Loucy (cell line): ENCODE measurements at regions not wholly inside any gene's neighbourhood (a gene's known extent, or its start where the extent isn't known, plus 50 kb on each side); places are given as distances from the start of the nearest gene placed in this dataset.

Source experiments
- EZH2phosphoT487 ChIP-seq: fragments of 200-600 bp; IDR thresholded peaks from 2 replicates; pipeline ENCODE4 v1.6.1; 2018; ENCODE audit warnings: antibody characterized with exemption, mild to moderate bottlenecking, moderate library complexity, borderline replicate concordance
- TF ChIP-seq, protein P1 (sequence below): fragments of 200-600 bp; sonication (generic); conservative IDR thresholded peaks from 2 replicates; pipeline ENCODE4 v1.5.1; 2014; ENCODE audit warnings: mild to moderate bottlenecking, antibody characterized with exemption, low read length

DNA sequence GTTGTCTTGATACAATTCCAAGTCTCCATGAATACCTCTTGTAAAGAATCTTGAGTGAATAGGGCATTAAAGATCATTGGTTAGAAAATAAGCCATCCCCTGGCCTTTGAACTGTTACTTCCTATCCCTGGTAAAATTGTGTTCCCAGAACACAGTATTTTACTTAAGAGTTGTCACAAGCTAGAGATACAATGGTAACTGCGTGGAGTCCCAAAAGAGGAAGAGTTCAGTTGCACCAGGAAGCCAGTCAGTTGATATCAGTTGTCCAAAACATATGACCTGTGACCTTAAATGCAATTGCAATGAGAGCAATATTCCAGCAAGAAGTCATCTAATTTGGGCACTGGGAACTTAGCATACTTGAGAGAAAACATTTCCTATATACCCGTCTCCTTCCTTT lies 117.3 kb downstream of the NEDD1 start:
- TF ChIP-seq, protein P1, sequence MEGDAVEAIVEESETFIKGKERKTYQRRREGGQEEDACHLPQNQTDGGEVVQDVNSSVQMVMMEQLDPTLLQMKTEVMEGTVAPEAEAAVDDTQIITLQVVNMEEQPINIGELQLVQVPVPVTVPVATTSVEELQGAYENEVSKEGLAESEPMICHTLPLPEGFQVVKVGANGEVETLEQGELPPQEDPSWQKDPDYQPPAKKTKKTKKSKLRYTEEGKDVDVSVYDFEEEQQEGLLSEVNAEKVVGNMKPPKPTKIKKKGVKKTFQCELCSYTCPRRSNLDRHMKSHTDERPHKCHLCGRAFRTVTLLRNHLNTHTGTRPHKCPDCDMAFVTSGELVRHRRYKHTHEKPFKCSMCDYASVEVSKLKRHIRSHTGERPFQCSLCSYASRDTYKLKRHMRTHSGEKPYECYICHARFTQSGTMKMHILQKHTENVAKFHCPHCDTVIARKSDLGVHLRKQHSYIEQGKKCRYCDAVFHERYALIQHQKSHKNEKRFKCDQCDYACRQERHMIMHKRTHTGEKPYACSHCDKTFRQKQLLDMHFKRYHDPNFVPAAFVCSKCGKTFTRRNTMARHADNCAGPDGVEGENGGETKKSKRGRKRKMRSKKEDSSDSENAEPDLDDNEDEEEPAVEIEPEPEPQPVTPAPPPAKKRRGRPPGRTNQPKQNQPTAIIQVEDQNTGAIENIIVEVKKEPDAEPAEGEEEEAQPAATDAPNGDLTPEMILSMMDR: no peak
- no peak for TF ChIP-seq EZH2phosphoT487
